ENCODE measurements at regions not wholly inside any gene's neighbourhood (a gene's known extent, or its start where the extent isn't known, plus 50 kb on each side); places are given as distances from the start of the nearest gene placed in this dataset.

DNA sequence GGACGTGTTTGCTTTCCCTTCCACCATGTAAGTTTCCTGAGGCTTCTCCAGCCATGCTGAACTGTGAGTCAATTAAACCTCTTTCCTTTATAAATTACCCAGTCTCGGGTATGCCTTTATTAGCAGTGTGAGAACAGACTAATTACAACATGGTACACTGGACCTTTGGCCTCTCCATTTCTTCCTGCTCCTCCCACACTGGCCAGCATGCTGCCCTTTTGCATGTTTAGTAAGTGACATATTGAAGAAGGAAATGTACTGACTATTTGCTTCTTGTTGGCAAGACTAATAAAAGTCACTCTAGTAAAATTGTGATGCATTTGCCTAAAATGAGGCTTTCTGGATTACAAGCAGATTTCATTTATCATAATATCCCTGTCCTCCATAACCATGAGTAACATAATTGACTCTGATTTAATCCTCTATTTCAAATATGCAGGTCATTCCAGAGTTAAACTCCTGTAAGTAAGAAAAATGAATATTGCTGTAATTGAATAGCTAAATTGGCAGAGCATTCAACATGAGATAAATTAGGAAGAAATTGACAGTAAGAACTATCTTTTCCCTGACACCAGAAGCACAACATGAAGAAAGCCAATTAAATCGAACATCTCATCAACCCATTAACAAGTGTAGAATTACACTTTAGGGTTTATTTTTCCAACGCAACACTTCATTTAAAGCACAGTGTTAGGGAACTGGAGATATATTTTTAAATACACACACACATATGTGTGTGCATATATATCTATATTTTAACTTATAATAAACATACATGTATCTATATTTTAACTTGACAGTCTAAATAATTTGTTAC lies 427.8 kb upstream of the ZP4 start:
- Histone ChIP-seq H2AFZ (no peak overlapping the region), H3K36me3 (ENCODE audit: low read depth) (no peaks in the 10 kb centered on the region), H3K4me3 (no peak overlapping the region), H4K20me1 (ENCODE audit: insufficient read depth) (no peaks in the 10 kb centered on the region), H3F3A (ENCODE audit: insufficient read depth, low read depth) (no peaks in the 10 kb centered on the region), H3K9me3 (ENCODE audit: insufficient read depth, low read depth) (no peaks in the 10 kb centered on the region), H3K27ac (no peak overlapping the region), H3K4me1 (replicated peaks; ENCODE audit: insufficient read depth) (no peaks in the 10 kb centered on the region), H3K9me2 (ENCODE audit: insufficient read depth) (no peaks in the 10 kb centered on the region), H3K79me2 (ENCODE audit: low read depth) (no peaks in the 10 kb centered on the region), H3K27me3 (ENCODE audit: insufficient read depth, low read depth) (no peaks in the 10 kb centered on the region), H3K4me2 (no peak overlapping the region)
- BruUV-seq (replicated peaks): no TSS peak
- no peak for DNase-seq
- intact Hi-C loops (cut with micrococcal nuclease; ENCODE audit: unreplicated experiment): no loop called here
- POLR2A ChIA-PET (ENCODE audit: unreplicated experiment): no interaction called here
- CTCF ChIA-PET: no interaction called here
- TF ChIP-seq EZH2 (IDR thresholded peaks at IDR 0.05; ENCODE audit: low read depth): no peak
- TF ChIP-seq, protein P1, sequence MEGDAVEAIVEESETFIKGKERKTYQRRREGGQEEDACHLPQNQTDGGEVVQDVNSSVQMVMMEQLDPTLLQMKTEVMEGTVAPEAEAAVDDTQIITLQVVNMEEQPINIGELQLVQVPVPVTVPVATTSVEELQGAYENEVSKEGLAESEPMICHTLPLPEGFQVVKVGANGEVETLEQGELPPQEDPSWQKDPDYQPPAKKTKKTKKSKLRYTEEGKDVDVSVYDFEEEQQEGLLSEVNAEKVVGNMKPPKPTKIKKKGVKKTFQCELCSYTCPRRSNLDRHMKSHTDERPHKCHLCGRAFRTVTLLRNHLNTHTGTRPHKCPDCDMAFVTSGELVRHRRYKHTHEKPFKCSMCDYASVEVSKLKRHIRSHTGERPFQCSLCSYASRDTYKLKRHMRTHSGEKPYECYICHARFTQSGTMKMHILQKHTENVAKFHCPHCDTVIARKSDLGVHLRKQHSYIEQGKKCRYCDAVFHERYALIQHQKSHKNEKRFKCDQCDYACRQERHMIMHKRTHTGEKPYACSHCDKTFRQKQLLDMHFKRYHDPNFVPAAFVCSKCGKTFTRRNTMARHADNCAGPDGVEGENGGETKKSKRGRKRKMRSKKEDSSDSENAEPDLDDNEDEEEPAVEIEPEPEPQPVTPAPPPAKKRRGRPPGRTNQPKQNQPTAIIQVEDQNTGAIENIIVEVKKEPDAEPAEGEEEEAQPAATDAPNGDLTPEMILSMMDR (conservative IDR thresholded peaks at IDR 0.05): no peak

DNA sequence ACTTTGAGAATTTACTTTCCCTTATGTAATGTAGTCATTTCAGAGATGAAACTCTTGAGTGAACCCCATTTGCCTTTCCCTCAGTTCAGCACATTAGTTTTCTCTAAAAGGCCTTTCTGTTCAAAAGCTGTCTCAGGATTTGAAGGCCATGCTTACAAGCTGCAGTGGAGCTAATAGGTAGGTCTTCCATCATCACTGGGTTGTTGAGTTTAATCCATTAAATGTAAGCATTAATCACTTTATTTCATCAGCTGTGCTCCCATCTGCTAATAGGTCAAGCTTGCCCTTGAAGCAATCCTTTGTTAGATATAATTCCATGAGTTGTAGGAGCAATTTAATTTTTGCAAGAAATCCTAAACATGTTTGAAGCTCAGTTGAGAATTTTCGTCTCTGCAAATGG lies 422.2 kb upstream of the ZP4 start:
- Histone ChIP-seq H3K27me3 (ENCODE audit: insufficient read depth, low read depth) (no peaks in the 10 kb centered on the region), H3K4me2 (no peak overlapping the region), H3K4me3 (no peak overlapping the region), H3F3A (ENCODE audit: insufficient read depth, low read depth) (no peaks in the 10 kb centered on the region), H4K20me1 (ENCODE audit: insufficient read depth) (no peaks in the 10 kb centered on the region), H3K4me1 (replicated peaks; ENCODE audit: insufficient read depth) (no peaks in the 10 kb centered on the region), H3K36me3 (ENCODE audit: low read depth) (no peaks in the 10 kb centered on the region), H2AFZ (no peak overlapping the region), H3K27ac (no peak overlapping the region), H3K79me2 (ENCODE audit: low read depth) (no peaks in the 10 kb centered on the region), H3K9me2 (ENCODE audit: insufficient read depth) (no peaks in the 10 kb centered on the region), H3K9me3 (ENCODE audit: insufficient read depth, low read depth) (no peaks in the 10 kb centered on the region)
- CTCF ChIA-PET: no interaction called here
- intact Hi-C loops (cut with micrococcal nuclease; ENCODE audit: unreplicated experiment): no loop called here
- TF ChIP-seq, protein P1 (conservative IDR thresholded peaks at IDR 0.05): no peak
- no peak for TF ChIP-seq EZH2 (IDR thresholded peaks at IDR 0.05; ENCODE audit: low read depth)
- no peak for DNase-seq
- POLR2A ChIA-PET (ENCODE audit: unreplicated experiment): no interaction called here
- no TSS peak for BruUV-seq (replicated peaks)

DNA sequence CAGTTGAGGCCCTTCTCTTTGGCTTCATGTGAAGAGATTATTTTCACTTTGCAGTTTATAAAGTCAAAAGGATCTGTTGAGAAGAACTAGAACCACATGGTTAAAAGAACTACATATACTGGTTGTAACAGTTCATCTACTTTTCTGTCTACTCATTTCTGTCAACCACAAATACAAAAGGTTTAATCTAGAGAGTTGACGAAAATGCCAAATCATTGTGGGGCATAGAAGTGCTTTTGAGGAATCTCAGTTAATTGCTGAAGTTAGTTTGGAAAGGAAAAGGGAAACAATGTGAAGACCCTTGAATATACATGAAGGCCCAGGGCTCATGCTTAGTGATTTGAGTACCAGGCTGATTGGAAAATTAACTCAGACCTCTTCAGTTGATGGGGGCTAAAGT lies 415.7 kb upstream of the ZP4 start:
- BruUV-seq (replicated peaks): no TSS peak
- Histone ChIP-seq H2AFZ (no peak overlapping the region), H3K36me3 (ENCODE audit: low read depth) (no peaks in the 10 kb centered on the region), H3K4me3 (no peak overlapping the region), H3K27me3 (ENCODE audit: insufficient read depth, low read depth) (no peaks in the 10 kb centered on the region), H3K4me1 (replicated peaks; ENCODE audit: insufficient read depth) (no peaks in the 10 kb centered on the region), H3K27ac (no peak overlapping the region), H3F3A (ENCODE audit: insufficient read depth, low read depth) (no peaks in the 10 kb centered on the region), H3K9me3 (ENCODE audit: insufficient read depth, low read depth) (no peaks in the 10 kb centered on the region), H3K79me2 (ENCODE audit: low read depth) (no peaks in the 10 kb centered on the region), H3K9me2 (ENCODE audit: insufficient read depth) (no peaks in the 10 kb centered on the region), H3K4me2 (no peak overlapping the region), H4K20me1 (ENCODE audit: insufficient read depth) (no peaks in the 10 kb centered on the region)
- intact Hi-C loops (cut with micrococcal nuclease; ENCODE audit: unreplicated experiment): no loop called here
- POLR2A ChIA-PET (ENCODE audit: unreplicated experiment): no interaction called here
- CTCF ChIA-PET: no interaction called here
- no peak for DNase-seq
- TF ChIP-seq, protein P1 (conservative IDR thresholded peaks at IDR 0.05): no peak
- no peak for TF ChIP-seq EZH2 (IDR thresholded peaks at IDR 0.05; ENCODE audit: low read depth)
